HAP-1 (cell line): ENCODE measurements at regions not wholly inside any gene's neighbourhood (a gene's known extent, or its start where the extent isn't known, plus 50 kb on each side); places are given as distances from the start of the nearest gene placed in this dataset.
A peak's percentile ranks its signal among the peaks of the same experiment; 100 is the strongest.
"Not testable (repeated sequence)": the region's sequence is repeated elsewhere in the genome, so short reads cannot be mapped to it uniquely, and the experiment has no call there.

Experiments used
- DNase-seq, 2 experiments: peaks; one replicate each; pipeline ENCODE4 v3.0.0-alpha.2; 2016 to 2020; ENCODE audit warnings: low spot score in 2 of 2
- H3K27me3 ChIP-seq: fragments of 250-450 bp; sonication (Bioruptor Pico); 2 replicates; pipeline ENCODE4 v1.5.1; 2020; ENCODE audit warnings: low read depth, mild to moderate bottlenecking, moderate library complexity
- H3K36me3 ChIP-seq: fragments of 250-450 bp; sonication (Bioruptor Pico); replicated peaks from 2 replicates; pipeline ENCODE4 v1.5.1; 2020; ENCODE audit warnings: mild to moderate bottlenecking
- H3K4me1 ChIP-seq: fragments of 250-450 bp; sonication (Bioruptor Pico); 2 replicates; pipeline ENCODE4 v1.5.1; 2020; ENCODE audit warnings: mild to moderate bottlenecking
- H3K4me3 ChIP-seq: fragments of 250-450 bp; sonication (Bioruptor Pico); 2 replicates; pipeline ENCODE4 v1.5.1; 2020; ENCODE audit warnings: mild to moderate bottlenecking, moderate library complexity
- H3K9me3 ChIP-seq: fragments of 250-450 bp; sonication (Bioruptor Pico); 2 replicates; pipeline ENCODE4 v1.5.1; 2020; ENCODE audit warnings: mild to moderate bottlenecking, moderate library complexity
- in situ Hi-C: fragments of 300-500 bp; cut with MboI; formaldehyde crosslinking; loops from 3 replicates; pipeline ENCODE4 v1.14.3; 2020; ENCODE audit warnings: low sequenced_read_pairs, inconsistent platforms, mixed read lengths

DNA sequence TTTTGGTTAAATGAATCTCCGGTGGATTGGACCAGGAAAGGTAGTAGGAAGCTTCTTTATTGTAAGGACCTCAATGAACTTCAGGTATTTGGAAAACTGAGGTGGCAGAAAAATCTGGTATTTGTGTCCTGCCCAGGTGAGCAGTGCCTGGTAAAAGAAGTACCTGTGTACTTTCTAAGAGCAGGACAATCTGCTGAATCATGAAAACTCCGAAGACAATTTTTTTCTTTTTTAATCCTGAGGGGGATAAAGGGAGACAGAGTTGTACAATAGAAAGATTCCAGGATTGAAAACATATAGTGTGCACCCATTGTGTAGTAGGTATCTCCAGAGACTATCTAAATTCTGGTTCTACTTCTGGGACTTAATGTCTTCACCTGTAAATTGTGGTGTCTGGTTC is 191.8 kb upstream of the SPOPL start:
- in situ Hi-C loops: no loop called here
- no peaks in the 10 kb centered on the region for H3K9me3 ChIP-seq
- no peak overlapping the region for H3K4me3 ChIP-seq
- H3K27me3 ChIP-seq: no peaks in the 10 kb centered on the region
- no peak for DNase-seq
- H3K36me3 ChIP-seq: no peaks in the 10 kb centered on the region
- H3K4me1 ChIP-seq: peaks cover 6% of the 10 kb centered on the region

DNA sequence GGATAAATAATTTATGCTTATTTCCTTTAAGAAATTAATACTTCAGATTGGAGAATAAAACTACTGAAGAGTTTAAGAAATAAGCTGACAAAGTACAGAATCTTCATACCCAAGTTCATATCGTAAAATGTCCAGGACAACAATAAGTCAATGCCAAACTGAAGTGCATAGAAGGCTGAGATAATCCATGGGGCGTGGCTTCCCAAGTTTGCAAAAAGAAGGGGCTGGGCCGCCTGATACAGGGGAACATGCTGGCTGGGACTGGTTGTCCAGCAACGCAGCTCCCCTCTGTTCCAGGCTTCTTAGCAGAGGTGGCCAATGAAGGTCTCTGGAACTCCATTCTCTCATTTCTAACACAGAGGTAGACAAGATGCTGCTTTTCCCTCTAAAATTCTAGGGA is 189.5 kb upstream of the SPOPL start:
- H3K27me3 ChIP-seq: no peaks in the 10 kb centered on the region
- peaks cover 4% of the 10 kb centered on the region for H3K4me1 ChIP-seq
- in situ Hi-C loops: no loop called here
- H3K9me3 ChIP-seq: no peaks in the 10 kb centered on the region
- H3K4me3 ChIP-seq: no peak overlapping the region
- peak; percentile 54 to 79 for DNase-seq
- H3K36me3 ChIP-seq: no peaks in the 10 kb centered on the region

DNA sequence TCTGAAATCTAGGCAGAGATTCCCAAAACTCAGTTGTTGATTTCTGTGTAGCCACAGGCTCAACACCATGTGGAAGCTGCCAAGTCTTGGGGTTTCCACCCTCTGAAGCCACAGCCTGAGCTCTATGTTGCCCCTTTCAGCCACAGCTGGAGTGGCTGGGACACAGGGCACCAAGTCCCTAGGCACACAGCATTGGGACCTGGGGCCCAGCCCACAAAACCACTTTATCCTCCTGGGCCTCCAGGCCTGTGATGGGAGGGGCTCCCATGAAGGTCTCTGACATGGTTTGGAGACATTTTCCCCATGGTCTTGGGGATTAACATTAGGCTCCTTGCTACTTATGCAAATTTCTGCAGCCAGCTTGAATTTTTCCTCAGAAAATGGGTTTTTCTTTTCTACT is 186.0 kb upstream of the SPOPL start:
- in situ Hi-C loops, H3K36me3 ChIP-seq, H3K4me3 ChIP-seq, DNase-seq, H3K4me1 ChIP-seq, H3K9me3 ChIP-seq, H3K27me3 ChIP-seq: not testable (repeated sequence)

DNA sequence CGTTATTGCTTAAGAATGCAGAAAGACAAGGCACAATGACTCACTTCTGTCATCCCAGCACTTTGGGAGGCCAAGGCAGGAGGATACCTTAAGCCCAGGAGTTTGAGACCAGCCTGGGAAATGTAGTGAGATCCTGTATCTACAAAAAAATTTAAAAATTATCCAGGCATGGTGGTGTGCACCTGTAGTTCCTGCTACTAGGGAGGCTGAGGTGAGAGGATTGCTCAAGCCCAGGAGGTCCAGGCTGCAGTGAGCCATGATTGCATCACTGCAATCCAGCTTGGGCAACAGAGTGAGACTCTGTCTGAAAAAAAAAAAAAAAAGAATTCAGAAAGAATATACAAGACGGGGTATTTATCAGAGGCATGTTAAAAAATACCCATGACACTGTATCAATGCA is 182.0 kb upstream of the SPOPL start:
- Histone ChIP-seq H3K4me3 (no peak overlapping the region), H3K4me1 (no peaks in the 10 kb centered on the region), H3K36me3 (no peaks in the 10 kb centered on the region), H3K9me3 (no peaks in the 10 kb centered on the region), H3K27me3 (no peaks in the 10 kb centered on the region)
- in situ Hi-C loops: no loop called here
- no peak for DNase-seq

DNA sequence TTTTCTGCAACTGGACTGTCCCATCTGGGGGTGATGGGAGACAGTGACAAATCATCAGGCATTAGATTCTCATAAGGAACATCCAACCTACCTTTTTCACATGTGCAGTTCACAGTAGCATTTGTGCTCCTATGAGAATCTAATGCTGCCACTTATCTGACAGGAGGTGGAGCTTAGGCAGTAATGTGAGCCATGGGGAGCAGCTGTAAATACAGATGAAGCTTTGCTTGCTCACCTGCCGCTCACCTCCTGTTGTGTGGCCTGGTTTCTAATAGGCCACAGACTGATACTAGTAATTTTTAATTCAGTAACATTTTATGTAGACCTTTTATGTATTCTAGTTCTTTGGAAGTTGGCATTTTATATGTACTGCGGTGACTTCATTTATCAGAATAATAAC is 180.1 kb upstream of the SPOPL start:
- DNase-seq: no peak
- in situ Hi-C loops: no loop called here
- H3K9me3 ChIP-seq: no peaks in the 10 kb centered on the region
- H3K4me3 ChIP-seq: no peak overlapping the region
- no peaks in the 10 kb centered on the region for H3K27me3 ChIP-seq
- H3K4me1 ChIP-seq: no peaks in the 10 kb centered on the region
- no peaks in the 10 kb centered on the region for H3K36me3 ChIP-seq

DNA sequence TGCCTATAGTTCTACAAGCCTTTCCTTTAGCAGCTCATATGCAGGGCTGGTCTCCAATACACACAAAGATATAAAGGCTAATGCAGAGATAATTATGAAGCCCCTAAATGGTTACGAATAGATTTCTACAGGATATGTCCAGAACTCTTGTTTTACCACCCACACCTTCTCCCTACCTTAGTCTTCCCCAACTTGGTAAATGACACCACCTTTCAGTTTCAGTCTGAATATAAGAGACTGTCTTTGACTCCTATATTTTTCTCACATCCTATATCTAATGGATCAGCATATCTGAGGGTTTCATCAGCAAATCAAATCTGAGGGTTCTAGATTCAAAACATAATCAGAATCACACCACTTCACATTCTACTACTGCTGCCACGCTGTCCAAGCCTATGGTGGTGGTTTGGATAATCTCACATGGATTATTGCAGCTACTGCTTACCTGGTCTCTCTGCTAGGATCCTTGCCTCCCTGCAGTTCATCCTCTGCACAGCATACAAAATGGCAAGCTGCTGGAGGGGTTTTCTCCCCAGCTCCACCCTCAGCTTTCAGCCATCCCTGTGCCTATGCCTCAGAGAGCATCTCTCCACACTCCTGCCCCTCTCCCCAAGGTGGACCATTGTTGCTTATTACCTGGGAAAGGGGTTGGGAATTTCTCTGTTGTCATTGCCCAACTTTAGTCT is 178.0 kb upstream of the SPOPL start:
- Histone ChIP-seq H3K4me3 (no peak overlapping the region), H3K36me3 (no peaks in the 10 kb centered on the region), H3K4me1 (peaks cover under 1% of the 10 kb centered on the region; the same call in 1 of the 2 replicates), H3K9me3 (no peaks in the 10 kb centered on the region), H3K27me3 (no peaks in the 10 kb centered on the region)
- in situ Hi-C loops: no loop called here
- DNase-seq: no peak

DNA sequence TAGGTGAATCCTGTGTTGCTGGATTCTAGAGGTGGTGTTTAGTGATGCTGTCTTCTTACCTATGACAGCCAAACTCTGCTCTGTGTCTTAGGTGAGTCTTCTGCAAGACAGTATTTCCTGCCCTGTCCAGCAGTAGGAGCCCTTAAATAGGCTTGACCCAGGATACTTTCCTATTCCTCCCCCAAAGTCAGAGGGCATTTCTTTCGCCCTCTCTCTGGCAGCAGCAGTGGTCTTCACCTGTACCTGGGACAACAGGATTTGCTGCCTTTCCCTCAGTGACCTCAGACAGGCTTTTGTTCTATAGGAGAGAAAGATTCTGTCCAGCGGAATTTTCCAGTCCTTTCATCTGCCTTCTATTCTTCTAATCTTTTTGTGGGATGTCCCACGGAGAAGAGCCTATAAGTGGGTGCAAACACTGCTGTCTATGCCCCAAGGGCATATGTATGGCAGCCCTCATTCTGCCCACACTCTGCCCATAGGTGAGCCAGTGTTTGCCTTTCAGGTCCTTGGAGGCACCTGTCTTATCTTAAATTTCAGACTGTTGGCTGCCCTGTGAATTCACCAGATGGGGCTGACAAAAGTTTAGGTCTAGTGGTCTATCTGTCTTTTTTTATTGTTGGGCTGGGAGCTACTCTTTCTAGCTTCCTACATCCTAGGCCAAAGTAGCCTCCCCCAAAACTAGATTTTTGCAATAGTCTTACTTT is 177.3 kb upstream of the SPOPL start:
- Histone ChIP-seq H3K4me1 (peaks cover 7% of the 10 kb centered on the region), H3K27me3 (no peaks in the 10 kb centered on the region), H3K4me3 (no peak overlapping the region), H3K36me3 (no peaks in the 10 kb centered on the region), H3K9me3 (no peaks in the 10 kb centered on the region)
- no peak for DNase-seq
- in situ Hi-C loops: no loop called here

DNA sequence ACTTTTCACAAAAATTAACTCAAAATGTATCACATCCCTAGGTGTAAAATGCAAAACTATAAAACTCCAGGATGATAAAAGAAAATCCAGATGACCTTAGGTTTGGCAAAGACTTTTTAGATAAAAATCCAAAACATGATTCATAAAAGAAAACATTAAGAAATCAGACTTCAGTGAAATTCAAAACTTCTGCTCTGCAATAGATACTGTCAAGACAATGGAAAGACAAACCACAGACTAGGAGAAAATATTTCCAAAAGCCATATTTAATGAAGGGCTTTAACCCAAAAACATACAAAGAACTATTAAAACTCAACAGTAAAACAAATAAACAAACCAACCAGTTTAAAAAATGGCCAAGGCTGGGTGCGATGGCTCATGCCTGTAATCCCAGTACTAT is 173.6 kb upstream of the SPOPL start:
- Histone ChIP-seq H3K9me3 (no peaks in the 10 kb centered on the region), H3K4me3 (no peak overlapping the region), H3K4me1 (peaks cover 21% of the 10 kb centered on the region), H3K36me3 (no peaks in the 10 kb centered on the region), H3K27me3 (no peaks in the 10 kb centered on the region)
- in situ Hi-C loops: no loop called here
- no peak for DNase-seq

DNA sequence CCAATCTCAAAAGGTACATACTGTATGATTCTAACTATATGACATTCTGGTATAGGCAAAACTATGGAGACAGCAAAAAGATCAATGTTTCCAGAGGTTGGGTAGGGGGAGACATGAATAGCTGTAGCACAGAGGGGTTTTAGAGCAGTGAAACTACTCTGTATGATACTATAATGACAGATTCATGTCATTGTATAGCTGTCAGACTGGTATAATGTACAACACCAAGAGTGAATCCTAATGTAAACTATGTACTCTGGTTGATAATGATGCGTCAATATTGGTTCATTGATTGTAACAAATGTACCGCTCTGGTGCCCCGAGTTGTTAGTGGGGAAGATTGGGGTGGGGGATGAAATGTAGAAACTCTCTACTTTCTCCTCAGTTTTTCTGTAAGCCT is 172.4 kb upstream of the SPOPL start:
- Histone ChIP-seq H3K9me3 (no peaks in the 10 kb centered on the region), H3K4me3 (no peak overlapping the region), H3K4me1 (peaks cover 24% of the 10 kb centered on the region), H3K36me3 (no peaks in the 10 kb centered on the region), H3K27me3 (no peaks in the 10 kb centered on the region)
- no peak for DNase-seq
- in situ Hi-C loops: no loop called here

DNA sequence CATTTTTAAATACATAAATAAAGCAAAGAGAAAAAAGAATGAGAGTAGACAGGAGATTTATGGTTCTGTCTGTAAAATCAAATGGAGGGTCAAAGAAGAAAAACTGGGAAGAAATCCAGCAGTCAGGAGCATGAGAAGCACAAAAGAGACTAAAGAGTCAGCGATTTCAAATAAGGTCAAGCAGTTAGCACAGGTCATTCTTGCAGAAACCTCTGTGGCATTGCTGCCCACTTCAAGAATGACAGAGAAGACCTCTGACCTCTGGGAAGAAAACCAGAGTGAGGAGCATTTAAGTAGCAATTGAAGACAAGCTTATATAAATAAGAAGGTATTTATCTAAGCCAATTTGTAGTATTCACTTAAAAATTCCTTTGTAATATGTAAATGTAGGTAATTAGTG is 172.0 kb upstream of the SPOPL start:
- no peaks in the 10 kb centered on the region for H3K36me3 ChIP-seq
- peak; percentile 30 to 86 for DNase-seq
- H3K4me1 ChIP-seq: peaks cover 24% of the 10 kb centered on the region
- no peak overlapping the region for H3K4me3 ChIP-seq
- no peaks in the 10 kb centered on the region for H3K27me3 ChIP-seq
- in situ Hi-C loops: no loop called here
- no peaks in the 10 kb centered on the region for H3K9me3 ChIP-seq

DNA sequence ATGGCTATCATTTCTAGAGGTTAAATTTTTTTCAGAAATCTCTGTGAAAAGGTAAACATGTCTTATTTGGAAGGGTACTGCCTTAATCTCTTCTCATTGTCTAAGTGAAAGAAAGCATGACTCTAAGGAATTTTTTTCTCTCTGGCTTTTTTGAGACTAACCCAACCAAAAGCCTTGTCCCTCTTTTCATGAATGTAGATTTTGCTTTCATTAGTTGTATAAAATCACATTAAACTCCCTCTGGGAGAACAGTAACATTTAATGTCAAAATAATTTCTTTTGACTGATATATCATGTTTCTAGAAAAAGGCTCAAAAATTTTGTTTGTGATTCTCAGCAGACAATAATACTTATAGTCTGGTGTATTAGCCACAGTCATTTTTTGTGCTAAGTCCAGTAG is 168.4 kb upstream of the SPOPL start:
- Histone ChIP-seq H3K4me3 (no peak overlapping the region), H3K27me3 (no peaks in the 10 kb centered on the region), H3K36me3 (no peaks in the 10 kb centered on the region), H3K4me1 (peaks cover 24% of the 10 kb centered on the region), H3K9me3 (no peaks in the 10 kb centered on the region)
- no peak for DNase-seq
- in situ Hi-C loops: no loop called here

DNA sequence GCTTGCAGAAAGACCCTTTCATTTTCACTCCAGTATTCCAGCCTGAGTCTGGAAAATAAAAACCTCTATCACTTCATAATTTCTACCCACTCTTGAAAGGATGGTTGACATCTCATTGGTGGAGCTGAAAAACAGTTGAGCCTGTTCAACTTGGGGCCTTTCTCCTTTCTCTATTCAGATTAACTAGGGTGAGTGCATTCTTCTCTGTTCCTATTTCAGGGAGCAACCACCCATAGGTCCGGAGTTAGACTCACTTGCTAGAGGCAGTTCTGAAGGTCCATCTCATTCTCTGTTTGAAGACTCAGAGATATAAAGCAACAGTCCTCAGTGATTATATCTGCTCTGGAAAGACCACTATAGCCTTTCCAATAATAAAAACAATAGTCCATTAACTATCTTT is 167.9 kb upstream of the SPOPL start:
- no peak for DNase-seq
- in situ Hi-C loops: no loop called here
- Histone ChIP-seq H3K36me3 (no peaks in the 10 kb centered on the region), H3K27me3 (no peaks in the 10 kb centered on the region), H3K4me3 (no peak overlapping the region), H3K4me1 (peaks cover 22% of the 10 kb centered on the region), H3K9me3 (no peaks in the 10 kb centered on the region)

DNA sequence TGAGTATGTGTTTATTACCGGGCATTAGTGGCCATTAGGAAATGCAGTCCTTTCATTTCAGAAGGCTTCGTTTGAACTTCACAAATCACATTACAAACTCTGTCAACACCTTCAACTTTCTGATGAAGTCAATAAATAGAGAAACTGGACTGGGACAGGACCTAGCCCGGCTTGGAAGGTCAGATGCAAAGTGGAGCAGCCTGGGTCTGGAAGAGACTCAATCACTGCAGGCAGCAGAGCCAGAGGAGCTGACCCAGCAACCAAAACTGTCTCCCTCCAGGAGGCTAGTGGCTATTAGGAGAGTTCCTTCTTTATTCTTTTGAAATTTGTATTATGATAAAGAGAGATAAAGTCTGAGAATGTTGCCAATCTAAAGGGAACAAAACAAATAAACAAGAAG is 167.2 kb upstream of the SPOPL start:
- no peak for DNase-seq
- no peaks in the 10 kb centered on the region for H3K9me3 ChIP-seq
- no peak overlapping the region for H3K4me3 ChIP-seq
- no peaks in the 10 kb centered on the region for H3K27me3 ChIP-seq
- no peaks in the 10 kb centered on the region for H3K36me3 ChIP-seq
- in situ Hi-C loops: no loop called here
- H3K4me1 ChIP-seq: peaks cover 15% of the 10 kb centered on the region

DNA sequence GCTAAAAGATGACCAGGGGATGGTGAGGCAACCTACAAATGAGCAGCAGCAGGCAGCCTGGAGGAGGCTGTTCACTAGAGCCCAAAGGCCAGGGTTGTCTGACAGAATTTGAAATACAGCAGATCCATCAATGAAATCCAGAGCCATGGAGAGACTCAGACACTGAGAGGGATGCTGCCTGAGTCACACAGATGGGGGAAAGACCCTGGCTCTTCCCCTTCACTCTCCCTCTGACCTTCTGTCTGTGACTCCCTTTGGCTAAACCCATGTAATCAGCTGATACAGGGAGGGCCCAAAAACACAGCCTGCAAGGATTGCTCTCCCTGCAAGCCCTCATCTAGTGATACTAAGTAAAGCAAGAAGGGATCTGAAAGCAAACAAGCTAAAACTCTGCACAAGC is 166.5 kb upstream of the SPOPL start:
- Histone ChIP-seq H3K9me3 (no peaks in the 10 kb centered on the region), H3K4me3 (no peak overlapping the region), H3K4me1 (peaks cover 8% of the 10 kb centered on the region), H3K36me3 (no peaks in the 10 kb centered on the region), H3K27me3 (no peaks in the 10 kb centered on the region)
- DNase-seq: no peak
- in situ Hi-C loops: no loop called here

DNA sequence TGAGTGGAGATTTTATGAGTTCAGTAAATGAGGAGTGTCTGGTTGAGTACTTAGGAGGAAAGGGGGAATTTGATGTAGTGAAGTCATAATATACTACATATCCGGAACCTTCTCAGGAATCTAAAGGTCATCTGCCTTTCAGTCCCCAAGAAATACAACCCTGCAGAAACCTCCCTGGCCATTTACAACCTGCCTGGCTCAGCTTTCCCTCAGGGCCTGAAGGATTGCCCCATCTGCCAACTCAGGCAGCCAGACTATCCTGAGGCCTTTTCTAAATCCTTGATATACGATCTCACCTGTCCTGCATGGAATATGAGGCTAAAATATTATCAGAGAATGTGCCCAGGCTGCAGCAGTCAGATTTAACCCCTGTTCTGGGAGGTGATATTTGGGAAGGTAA is 165.4 kb upstream of the SPOPL start:
- in situ Hi-C loops: no loop called here
- H3K9me3 ChIP-seq: no peaks in the 10 kb centered on the region
- H3K4me1 ChIP-seq: peaks cover 6% of the 10 kb centered on the region
- H3K27me3 ChIP-seq: no peaks in the 10 kb centered on the region
- no peaks in the 10 kb centered on the region for H3K36me3 ChIP-seq
- DNase-seq: no peak
- no peak overlapping the region for H3K4me3 ChIP-seq
